ENCODE measurements at regions not wholly inside any gene's neighbourhood (a gene's known extent, or its start where the extent isn't known, plus 50 kb on each side); places are given as distances from the start of the nearest gene placed in this dataset.
A peak's percentile ranks its signal among the peaks of the same experiment; 100 is the strongest.
"Not testable (repeated sequence)": the region's sequence is repeated elsewhere in the genome, so short reads cannot be mapped to it uniquely, and the experiment has no call there.

DNA sequence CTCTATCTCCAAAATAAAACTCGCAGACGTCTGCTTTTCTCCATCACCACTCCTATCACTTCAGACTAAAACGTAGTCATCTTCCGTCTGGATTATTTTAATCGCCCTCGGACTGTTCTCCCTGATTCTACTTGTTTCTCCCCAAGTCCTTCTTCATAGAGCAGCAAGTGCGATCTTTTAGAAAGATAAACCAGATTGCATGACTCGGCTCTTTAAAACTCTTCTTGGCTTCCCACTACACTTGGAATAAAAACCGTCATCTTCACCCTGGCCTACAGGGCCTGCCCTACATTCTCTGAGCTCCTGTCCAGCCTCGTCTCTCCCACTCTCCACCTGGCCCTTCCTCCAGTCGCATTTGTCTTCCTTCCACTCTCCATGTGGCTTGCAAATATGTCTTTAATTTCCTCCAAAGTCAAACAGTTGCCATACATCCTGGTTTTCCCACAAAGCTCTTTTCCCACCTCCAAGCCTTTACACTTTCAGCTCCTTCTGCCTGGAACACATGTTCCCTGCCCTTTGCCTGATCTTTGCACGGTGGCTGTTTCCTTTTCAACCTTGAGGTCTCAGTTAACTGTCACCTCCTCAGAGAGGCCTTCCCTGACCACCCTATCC is 70.5 kb upstream of the DHX40 start:
- DNase-seq, result no peak

DNA sequence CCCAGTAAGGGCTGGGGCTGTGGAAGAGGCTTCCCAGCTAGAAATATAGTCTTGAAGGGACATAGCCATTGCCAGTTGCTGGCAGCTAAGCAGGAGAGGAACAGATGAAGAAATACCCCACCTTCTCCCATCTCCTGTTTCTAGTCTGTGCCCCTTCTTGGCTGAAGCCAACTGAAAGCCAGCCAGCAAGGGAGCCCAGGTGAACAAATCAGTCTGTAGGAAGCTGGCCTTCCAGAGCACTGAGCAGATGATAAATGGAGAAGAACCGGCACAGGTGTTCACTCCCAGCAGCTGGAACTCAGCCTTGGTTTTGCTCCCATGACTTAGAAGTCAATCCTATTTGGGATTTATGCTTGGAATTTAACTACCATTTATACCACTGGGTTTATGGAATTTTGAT is 69.2 kb upstream of the DHX40 start:
- no peak for DNase-seq

DNA sequence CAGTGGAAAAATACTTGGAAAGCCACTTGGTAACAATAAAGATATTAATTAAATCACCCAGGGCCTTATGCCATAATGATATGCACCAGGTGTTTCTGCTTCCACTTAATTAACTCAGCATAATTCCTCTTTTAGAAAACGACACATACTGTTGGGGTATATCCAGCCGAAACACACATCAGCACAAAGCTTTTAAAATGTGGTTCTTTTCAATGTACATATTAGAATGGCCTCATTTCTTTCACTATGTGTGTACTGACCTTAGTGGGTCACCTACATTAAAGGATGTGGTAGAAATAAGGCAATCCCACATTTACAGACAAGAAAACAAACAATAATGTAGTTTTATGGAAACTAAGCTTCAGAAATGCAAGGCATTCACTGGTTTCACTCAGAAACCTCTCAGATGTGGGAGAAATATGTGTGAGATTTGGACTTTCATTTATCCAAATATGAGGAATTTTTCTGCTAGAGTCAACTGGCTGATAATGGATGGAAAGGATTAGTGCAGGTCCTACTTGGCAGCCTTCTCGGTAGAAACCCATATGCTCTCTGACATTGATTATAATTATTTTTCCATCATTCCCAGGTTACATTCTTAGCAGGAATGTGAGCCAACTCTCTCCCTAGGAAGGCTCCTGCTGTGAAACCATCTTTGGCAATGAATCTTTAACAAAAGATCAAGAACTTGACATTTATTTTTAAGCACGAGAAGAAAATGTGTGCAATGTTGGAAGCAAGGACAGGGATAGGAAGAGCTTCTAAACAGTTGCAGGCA is 66.7 kb upstream of the DHX40 start:
- peak; percentile 7 to 71 for DNase-seq

DNA sequence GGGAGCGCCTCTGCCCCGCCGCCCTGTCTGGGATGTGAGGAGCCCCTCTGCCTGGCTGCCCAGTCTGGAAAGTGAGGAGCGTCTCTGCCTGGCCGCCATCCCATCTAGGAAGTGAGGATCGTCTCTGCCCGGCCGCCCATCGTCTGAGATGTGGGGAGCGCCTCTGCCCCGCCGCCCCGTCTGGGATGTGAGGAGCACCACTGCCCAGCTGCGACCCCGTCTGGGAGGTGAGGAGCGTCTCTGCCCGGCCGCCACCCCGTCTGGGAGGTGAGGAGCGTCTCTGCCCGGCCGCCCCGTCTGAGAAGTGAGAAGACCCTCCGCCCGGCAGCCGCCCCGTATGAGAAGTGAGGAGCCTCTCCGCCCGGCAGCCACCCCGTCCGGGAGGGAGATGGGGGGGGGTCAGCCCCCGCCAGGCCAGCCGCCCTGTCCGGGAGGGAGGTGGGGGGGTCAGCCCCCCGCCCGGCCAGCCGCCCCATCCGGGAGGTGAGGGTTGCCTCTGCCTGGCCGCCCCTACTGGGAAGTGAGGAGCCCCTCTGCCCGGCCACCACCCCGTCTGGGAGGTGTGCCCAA is 65.2 kb upstream of the DHX40 start:
- not testable (repeated sequence) for DNase-seq

DNA sequence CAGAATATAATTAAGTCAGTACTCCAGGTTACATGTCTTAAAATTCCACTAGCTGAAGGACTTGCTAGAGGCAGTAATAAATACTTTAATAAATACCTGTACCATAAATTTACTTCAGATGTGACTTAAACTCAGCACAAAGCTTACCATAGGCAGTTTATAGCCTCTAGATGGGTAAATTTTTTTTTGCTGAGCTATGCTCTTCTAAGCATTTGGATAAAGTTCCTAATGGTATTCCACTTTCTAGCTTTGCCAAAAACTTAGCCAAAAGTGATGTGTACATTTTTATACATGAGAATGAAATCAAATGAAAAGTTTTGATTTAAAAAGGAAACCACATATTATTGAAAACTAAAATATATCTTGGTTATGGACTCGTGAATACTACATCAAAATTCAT is 63.7 kb upstream of the DHX40 start:
- no peak for DNase-seq

DNA sequence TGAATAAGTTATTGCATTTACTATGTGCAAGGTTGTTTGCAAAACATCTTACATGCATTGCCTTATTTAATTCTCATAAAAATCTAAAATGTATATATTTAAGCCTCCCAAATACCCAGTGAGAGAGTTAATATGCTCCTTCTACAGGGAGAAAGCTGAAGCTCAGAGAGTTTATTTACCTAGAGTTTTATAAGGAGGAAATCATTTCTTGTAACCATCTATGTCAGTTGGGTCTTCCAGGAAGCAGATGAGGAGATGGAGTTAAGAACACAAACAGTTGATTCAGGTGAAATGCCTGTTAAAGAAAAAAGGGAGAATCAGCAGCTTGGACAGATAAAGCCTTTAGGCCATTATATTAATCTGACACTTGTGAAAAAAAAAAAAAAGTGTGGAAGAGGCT is 62.6 kb upstream of the DHX40 start:
- DNase-seq, result no peak

DNA sequence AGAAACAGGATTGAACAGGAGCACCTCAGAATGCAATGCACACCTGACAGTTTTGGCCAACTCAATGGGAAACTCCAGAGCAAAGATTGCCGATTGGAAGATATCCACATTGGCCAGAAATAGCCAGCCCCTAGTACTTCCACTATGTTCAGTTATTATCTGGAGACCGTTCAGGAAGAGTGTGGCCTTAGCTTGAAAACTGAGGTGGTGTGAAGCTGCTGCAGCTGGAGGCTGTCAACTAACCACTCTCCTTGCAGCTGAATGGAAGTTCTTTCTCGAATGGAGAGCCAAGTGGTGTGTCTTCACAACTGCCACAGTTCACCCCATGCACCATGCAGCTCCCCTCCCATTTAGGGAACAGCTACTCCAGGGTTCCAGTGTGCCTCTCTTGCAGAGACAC is 61.9 kb upstream of the DHX40 start:
- no peak for DNase-seq

DNA sequence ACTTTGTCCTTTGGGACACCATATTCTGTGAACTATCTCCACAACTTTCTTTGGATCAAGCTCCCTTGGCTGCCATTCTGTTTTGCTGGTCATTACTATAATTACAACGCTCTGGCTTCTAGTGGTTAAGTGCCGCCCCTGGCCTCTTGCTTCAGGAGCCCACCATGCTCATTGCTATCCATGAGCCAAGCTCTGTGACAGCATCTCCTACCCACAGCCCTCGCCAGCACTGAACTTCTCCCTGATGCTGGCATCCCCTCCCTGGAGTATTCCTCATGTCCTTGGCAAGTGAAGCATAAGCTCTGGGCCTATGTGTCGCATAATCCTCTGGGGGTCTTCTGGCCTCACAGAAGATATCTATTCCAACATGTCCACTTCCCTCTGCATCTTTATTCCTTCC is 60.6 kb upstream of the DHX40 start:
- no peak for DNase-seq

DNA sequence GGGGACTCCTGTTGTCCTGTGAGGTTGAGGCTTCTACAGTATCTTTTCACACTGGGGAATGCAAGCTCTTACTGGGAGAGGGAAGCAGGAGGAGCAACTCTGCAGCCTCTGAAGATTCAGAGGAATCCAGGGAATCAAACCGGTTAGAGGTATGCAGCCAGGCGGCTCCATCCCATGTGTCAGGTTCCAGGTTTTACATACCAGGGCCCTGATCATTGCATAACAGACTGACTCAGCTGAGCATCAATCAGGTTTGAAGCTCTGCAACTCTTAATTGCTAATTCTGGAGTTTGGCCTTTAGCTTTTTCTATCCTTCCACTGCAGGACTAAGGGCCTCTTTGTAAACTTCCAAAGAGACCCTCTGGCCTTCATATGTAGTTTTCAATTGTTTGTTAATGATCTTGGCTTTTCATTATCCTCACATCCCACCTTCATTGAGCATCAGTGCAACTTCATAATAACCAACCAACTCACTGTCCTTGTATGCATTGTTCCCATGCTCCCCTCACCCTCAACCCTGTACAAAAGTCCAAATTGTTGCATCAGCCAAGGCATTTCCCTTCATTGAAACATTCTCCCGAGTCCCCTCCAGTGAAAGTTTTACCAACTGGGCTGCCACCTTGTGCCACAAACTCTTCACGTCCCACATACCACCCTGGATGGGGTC is 59.7 kb upstream of the DHX40 start:
- DNase-seq, result no peak

DNA sequence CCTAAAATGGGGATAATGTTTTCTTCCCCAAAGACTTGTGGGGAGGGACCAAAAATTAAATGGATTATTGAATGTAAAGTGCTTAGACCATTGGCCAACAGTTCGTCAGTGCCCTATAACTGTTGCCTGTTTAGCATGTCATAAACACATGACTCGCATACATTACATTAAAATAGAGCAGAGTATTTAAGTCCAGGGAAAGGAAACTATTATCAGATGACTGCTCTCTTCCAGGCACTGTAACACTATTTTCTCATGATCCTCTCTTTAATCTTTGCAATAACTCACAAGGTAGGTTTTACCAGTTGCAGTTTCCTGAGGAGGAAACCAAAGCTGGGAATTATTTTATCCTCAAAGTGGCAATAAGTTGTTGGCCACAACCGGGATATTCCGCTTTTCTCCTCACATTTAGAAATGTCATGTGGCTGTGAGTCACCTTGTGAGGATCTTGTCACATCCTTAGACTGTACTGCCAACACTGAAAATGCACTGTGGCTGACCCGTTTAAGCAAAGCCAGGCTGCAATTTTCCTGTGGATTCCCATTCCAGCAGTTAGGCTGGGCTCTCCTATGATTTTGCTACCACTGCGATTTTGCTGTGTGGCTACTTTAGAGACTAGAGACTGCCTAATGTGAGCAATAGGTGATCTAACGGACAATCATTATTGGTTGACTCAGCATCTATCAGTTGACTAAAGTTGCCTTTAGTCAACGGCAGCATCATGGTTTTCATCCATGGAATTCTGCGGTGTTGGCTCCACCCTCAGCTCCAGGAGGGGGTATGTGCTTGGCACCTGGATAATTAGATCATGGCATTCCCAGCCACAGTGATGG is 58.3 kb upstream of the DHX40 start:
- no peak for DNase-seq

DNA sequence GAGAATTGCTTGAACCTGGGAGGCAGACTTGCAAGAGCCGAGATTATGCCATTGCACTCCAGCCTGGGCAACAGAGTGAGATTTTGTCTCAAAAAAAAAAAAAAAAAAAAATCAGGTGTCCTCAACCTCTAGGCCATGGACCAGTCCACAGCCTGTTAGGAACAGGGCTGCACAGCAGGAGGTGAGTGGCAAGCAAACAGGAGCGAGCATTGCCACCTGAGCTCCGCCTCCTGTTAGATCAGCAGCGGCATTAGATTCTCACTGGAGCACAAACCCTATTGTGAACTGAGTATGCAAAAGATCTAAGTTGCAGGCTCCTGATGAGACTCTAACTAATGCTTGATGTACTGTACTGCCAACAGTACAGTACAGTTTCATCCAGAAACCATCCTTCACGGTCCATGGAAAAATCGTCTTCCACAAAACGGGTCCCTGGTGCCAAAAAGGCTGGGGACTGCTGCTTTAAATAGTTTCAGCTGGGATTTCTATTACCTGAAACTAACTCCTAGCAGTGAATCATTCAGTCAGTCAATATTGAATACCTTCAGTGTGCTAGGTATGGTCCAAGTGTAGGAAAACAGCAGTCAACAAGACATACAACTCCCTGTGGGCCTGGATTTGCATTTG is 56.3 kb upstream of the DHX40 start:
- DNase-seq, result peak in 1 of 2 experiments; percentile 7

DNA sequence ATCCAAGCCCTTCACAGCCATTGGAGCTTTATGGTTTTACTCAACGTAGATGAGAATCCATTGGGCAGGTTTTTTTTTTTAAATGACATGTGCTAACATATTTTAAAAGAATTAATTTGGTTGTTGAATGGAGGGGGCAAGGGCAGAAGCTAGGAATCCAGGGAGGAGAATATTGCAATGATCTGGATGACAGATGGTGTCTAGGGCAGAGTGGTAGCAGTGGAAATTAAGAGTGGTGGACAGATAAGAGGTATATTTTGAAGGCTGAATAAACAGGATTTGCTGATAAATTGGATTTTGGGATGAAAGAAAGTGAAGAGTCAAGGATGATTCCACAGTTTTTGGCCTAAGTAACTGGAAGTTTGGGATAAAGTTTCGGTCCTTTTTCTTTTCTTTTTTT is 54.8 kb upstream of the DHX40 start:
- DNase-seq, result no peak

DNA sequence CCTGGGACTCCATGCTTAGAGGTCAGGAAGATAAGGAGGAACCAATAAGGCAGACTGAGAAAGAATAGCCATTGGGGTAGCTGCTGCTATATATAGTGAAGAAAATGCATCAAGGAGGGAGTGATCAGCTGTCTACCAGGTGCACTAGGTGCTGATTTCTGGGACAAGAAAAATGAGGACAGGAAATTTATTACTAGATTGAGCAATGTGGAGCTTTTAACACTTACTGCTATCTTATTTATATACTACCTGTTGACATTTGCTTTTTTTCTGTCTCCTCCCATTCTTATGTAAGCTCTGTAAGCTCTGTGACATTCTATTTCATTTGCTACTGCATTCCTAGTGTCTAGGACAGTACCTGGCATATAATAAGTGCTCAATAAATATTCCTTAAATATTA is 53.7 kb upstream of the DHX40 start:
- no peak for DNase-seq

DNA sequence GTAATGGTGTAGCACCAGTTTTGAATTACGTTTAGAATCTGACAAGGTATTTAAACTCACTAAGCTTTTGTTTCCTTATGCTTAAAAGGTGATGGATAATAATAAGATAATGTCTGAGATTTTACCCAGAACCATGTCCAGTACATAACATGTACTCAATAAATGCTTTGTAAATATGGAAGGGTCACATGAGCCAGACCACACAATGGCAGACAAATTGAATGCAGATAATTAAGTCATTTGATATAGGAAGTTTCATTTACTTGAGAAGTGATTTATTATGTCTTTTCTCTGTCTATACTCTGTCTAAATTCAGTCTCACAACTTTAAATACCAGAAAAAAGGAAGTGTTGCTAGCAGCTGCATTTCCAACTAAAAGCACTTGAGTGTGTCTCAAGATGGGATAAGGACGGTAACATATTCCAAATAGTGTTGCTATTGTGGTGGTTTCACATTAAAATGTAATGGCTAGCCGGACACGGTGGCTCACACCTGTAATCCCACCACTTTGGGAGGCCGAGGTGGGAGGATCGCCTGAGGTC is 52.5 kb upstream of the DHX40 start:
- peak in 1 of 2 experiments; percentile 62 for DNase-seq

DNA sequence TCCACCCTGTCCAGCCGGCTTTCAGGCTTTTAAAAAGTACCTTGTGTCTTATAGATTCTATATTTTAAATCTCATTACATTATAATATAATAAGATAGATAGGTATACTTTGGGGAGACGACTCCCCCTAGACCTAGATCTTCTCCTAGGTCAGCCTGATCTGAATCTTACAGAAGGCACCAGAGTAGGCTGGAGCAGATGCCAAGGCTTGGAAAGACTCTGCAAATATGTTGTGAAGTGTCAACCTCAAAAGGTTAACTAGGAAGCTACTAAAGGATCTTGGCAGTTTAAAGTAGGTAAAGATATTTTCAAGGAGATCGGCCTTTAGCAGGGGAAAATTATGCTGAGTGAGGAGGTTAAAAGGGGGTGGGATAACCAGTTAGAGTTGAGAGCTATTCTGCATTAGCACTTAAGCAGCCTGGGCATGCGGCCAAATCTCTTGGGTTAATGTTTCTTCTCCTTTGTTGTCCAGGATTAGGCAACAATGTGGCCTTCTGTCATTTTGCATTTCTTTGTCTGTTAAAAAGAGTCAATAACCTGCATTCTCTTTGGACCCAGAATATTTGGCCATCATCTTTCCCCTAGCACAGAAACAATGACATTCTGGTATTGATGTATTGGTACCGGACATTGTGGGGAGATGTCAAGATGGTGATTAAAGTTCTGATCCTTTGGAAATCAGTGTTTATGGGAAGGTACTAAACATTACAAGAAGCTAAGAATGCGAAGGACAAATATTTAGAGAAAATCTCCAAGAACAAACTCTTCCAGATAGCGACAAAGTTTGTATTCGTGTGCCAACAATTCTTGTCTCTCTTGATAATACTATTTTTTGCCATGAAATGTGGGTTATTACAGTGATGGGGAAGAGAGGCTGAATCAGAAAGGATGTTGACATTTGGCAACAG is 51.2 kb upstream of the DHX40 start:
- DNase-seq, result peak; percentile 97 to 98

Measured in NCI-H2081 (cell line).